Activated CD8-positive, alpha-beta memory T cell treated with anti-CD3 and anti-CD28 coated beads, Interleukin-2, amount 50 U/mL, for 1 hour (primary cell): ENCODE measurements at regions not wholly inside any gene's neighbourhood (a gene's known extent, or its start where the extent isn't known, plus 50 kb on each side); places are given as distances from the start of the nearest gene placed in this dataset.
"Not testable (repeated sequence)": the region's sequence is repeated elsewhere in the genome, so short reads cannot be mapped to it uniquely, and the experiment has no call there.

Source experiments
- DNase-seq: peaks from one replicate; pipeline ENCODE4 v3.0.0-alpha.2; 2020; ENCODE audit errors: extremely low read depth

DNA sequence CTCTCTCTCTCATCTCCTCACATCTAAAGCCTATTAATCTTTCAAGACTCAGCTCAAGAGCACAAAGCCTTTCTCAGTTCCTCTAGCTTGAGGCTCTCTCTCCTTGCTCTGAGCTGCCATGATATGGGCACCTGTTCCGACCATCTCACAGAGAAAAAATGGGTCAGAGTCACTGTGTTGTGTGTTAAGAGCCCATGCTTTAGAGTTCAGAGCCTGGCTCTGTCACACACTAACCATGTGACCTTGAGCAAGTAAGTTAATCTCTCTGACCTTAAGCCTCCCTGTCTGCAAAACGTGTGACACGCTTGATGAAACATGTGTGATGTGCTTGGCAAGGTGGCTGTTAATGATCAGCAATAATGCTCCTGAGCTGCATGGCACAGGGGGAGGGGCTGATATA lies 245.2 kb downstream of the DLEU7 start:
- no peak for DNase-seq

- DNase-seq: no peak
These were observed 244.4 kb downstream of the DLEU7 start for GRCh38 chr13:50599046-50599445.

GRCh38 chr13:50599927-50600326 lies 243.6 kb downstream of the DLEU7 start:
- no peak for DNase-seq

DNA sequence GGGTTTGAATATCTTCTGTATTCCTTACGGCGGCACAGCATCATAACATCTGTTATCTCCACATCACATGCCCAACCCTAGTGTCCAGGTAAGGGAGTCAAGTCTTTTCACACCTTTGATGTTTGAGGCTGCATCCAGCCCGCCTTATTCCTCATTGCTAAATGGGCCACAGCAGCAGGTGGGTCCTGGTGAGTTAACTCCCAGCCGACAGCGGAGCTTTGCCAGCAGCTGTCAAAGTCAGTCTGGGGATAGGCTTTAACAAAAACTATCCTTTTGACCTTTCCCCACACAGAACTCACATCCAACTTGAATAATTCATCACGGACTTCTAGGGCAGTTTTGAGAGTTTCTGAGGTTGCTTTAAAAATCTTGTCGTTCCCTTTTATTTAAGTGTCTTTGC lies 235.1 kb downstream of the DLEU7 start:
- DNase-seq: no peak

DNA sequence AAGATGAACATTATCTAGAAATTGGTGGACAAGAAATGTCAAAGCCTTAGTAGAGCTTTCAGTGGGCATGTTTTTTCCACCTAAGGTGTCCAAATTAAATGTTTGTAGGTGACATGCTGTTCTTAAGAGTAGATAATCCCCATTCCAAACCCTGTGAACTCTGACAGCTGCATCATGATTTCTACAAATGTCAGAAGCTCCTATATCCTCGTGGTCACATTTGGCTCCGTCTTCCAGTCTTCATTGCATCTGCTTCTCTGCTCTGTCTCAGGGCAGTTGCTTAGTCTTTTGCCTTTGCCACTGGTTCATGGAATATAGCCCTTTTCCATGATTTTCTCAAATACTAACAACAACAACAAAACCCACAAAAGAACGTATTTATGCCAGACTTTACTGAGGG lies 234.5 kb downstream of the DLEU7 start:
- DNase-seq: no peak

- no peak for DNase-seq
These were observed 233.3 kb downstream of the DLEU7 start for GRCh38 chr13:50610238-50610637.

DNA sequence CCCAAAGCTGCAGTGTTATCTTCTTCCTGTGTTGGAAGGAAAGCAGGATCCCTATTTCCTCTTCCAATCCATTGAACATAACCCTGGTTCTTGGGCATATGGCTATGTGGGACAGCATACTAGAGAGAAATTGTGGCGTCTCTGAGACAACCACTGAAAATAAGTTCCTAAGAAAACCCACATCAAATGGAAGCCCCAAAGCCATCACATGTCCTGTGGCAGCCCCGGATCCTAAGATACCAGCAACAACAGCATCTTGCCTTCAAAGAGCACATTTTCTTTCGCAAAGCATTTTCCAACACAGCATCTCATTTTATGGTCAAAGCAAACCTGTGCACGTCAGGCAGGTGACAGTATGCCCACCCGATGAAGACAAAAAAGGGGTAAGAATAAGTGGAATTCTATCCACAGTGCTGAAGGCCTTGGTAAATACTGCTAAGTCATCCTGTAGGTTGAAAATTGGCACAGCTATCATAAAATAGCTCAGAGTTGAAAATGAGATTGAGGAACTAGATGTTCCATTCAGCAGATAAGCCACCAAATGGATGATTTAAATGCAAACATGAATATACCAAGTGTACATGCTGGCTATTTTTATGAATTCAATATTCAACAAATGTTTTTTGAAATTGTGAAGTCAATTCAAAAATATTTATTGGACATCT lies 232.2 kb downstream of the DLEU7 start:
- DNase-seq: no peak

DNA sequence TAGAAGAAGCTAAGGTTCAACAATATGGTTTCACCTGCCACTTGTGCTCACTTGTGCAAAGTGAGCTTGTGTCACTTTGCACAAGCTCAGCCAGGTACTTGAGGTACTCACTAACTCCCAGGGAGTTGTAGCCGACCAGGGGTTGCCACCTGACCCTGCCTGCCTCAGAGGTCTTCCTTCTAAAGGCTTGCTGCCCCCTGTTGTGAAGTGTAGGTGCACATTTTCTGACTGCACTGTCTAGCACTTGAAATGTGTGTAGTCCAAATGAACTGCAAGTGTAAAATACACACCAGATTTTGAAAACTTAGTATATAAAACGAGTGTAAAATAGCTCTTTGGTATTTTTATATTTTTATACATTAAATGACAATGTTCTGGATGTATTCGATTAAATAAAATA lies 230.8 kb downstream of the DLEU7 start:
- no peak for DNase-seq

DNA sequence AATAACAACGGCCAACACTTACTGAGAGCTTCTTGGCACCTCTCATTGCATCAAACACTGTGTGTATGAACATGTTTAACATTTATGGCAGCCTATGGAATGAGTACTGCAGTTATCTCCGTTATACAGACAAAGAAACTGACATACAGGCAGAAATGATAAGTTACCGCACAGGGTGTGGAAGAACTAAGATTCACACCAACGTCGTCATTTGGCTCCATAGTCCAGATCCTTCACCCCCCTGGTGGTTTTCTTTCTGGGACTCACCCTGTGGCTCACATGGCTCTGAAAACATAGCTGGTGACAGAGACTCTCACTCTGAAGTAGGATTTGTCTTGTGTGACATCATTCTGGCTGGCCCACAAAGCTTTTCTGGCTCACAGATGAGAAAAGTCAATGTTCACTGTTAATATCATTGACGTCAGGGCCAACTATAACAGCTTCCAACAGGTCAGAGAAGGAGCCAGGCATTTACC lies 230.1 kb downstream of the DLEU7 start:
- DNase-seq: no peak

GRCh38 chr13:50615234-50615633 lies 228.3 kb downstream of the DLEU7 start:
- DNase-seq: no peak

- no peak for DNase-seq
These were observed 227.4 kb downstream of the DLEU7 start for GRCh38 chr13:50616101-50616500.

DNA sequence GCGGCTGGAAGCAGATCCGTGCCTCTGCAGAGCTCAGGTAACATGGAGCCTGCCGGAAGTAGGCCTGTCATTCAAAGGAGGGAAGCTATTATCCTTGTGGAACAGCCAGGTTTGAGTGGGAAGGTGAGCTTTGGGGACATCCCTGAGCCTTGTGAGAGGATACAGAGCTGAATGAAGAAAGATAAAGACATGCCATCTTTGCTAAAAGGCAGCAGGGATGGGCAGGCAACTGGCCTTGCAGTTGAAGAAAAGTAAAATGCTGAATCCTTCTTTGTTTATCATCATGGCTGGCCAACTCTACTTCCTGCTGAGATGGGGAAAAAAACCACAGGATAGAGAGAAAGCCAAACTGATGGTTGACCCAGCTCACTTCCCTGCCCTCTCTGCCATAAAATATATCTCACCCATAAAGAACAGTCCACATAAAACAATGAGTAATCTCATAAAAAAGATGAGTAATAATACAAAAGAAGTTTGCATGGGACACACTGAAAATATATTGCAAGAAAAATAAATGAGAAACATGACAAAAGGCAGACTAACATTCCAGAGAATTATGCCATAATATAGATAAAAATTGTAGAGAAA lies 226.3 kb downstream of the DLEU7 start:
- DNase-seq: no peak

DNA sequence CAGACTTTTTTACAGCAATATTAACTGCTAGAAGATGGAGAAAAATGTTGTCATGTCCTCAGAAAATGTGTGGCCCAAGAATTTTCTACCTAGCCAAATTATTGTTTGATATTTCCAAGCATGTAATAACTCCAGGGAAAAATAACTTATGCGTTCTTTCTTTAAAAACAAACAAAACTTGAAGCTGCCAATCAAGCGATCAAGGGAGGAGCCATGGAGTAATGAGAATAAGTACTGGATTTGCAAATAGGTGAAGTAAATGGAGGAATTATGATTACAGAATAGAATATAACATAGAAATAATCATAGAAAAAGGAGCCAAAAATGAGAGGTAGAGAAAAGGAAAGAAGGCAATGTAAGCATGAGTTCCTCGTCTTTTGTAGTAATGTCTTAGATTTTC lies 225.3 kb downstream of the DLEU7 start:
- DNase-seq: no peak

DNA sequence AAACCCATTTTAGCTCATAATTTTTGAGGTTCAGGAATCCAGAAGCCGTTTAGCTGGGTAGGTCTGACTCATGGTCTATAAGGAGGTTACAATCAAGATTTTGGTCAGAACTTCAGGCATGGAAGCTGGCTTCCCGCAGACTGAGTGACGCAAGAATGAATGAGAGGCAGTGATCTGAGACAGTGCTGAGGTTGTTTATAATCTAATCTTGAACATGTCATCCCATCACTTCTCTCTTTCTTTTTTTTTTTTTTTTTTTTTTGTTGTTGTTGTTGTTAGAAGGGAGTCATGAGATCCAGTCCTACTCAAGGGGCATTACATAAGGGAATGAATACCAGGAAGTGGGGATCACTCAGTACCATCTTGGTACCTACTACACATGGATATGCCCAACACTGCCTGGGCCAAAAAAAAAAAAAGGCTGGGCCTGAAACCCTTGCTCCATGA lies 217.4 kb downstream of the DLEU7 start:
- no peak for DNase-seq

- no peak for DNase-seq
These were observed 216.4 kb downstream of the DLEU7 start for GRCh38 chr13:50627111-50627510.

DNA sequence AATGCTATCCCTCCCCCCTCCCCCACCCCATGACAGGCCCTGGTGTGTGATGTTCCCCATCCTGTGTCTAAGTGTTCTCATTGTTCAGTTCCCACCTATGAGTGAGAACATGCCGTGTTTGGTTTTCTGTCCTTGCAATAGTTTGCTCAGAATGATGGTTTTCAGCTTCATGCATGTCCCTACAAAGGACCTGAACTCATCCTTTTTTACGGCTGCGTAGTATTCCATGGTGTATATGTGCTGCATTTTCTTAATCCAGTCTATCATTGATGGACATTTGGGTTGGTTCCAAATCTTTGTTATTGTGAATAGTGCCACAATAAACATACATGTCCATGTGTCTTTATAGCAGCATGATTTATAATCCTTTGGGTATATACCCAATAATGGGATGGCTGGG lies 215.0 kb downstream of the DLEU7 start:
- not testable (repeated sequence) for DNase-seq

DNA sequence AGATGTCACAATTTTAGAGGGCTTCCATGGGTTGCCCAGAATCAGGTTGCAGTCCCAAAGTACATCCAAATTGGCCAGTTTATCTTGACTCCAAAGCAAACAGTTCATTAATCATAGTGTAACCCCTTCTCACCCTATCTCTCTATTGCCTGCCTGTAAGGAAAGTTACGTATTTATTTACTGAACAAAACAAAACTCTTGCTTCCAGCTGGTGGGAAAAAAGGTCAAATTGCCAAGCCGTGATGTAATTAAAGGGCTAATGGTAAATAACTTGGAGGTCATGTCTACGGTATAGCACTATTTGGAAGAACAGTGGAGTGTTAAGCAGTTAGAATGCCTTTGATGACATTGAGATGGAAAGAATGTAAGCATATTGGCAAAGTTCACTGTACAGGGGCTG lies 214.0 kb downstream of the DLEU7 start:
- DNase-seq: no peak

DNA sequence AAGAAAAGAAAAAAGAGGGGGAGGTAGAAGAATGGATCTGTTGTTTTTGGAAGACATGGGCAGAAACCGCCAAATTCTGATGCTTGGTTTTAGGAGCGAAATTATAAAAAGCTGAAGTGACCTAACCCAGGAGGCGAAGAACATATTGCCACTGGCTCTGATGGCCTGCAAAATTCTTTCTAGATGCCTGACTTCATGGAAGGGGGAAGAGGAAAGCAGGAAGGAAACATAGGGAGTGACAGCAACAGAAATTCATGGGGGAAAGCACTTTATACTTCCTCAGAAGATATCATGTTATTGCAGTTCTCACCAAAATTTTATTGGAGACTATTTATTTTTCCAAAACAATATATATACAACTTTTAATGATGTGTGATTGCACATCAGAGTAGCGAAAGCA lies 213.5 kb downstream of the DLEU7 start:
- DNase-seq: no peak

DNA sequence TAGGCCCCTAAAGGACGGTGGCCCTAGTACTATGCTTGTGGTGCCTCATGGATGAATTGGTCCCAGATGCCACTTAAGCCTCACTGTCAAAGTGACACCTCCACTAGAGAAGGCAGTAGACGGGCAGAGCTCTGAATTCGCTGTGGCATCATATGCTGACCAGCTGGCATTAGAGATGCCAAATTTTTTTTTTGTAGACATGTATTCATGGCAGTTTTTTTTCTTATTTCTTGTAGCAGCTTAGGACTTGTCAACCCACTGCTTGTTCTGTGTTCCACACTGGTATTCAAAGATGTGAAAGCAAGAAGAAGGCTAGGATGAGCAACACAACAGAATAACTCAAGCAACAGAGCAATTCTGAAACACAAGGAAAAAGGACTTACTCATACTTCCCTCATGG lies 212.5 kb downstream of the DLEU7 start:
- no peak for DNase-seq

DNA sequence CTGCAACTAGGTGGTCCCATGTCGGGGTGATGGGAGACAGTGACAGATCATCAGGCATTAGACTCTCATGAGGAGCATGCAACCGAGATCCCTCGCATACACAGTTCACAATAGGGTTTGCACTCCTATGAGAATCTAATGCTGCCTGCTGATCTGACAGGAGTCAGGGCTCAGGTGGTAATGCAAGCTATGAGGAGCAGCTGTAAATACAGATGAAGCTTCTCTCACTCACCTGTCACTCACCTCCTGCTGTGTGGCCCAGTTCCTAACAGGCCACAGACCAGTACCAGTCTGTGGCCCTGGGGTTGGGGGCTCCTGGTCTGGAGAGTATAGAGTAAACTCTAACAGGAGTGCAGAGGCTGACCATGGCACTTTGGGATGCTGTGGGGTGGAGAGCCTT lies 209.2 kb downstream of the DLEU7 start:
- DNase-seq: no peak

DNA sequence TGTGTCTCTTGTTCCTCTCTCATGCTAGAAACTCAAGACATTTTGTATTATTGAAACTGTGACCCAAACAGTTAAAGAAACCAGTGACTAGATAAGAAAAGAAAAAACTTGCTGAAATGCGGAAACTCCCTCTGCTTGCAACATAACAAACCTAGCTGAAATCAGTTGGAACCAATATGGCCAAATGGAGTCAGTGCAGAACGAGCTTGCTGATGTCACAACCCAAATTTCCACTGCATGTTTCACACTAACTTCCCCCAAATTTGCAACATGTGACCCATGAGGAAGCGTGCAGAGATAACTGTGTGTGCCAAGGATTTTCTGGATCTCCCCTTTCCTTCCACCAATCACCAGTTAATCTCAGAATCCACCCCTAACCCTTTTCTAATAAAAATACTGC lies 208.0 kb downstream of the DLEU7 start:
- no peak for DNase-seq

- DNase-seq: no peak
These were observed 207.3 kb downstream of the DLEU7 start for GRCh38 chr13:50636007-50636704.

DNA sequence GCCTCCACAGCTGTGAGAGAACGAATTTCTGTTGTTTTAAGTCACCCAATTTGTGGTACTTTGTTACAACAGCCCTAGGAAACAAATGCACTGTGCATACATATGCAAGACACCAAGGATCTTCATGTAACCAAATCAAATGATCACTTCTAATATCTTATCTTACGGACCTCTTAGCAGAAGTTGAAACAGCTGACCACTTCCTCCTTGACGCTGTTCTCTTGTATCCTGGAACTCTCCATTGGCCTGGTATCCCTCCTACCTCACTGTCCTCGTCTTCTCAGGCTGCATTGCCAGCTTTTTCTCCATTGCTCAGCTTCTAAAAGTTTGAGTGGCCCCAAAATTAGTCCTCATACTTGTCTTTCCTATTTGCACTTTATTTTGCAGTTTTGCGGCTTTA lies 200.4 kb downstream of the DLEU7 start:
- DNase-seq: no peak
